ENCODE measurements at regions not wholly inside any gene's neighbourhood (a gene's known extent, or its start where the extent isn't known, plus 50 kb on each side); places are given as distances from the start of the nearest gene placed in this dataset.
"Not testable (repeated sequence)": the region's sequence is repeated elsewhere in the genome, so short reads cannot be mapped to it uniquely, and the experiment has no call there.

- no peak for DNase-seq (ENCODE audit: low read depth, low spot score)
- H3K4me1 ChIP-seq (ENCODE audit: control insufficient read depth, insufficient read depth, low read length) = no peaks in the 10 kb centered on the region
- no peaks in the 10 kb centered on the region for H3K9me3 ChIP-seq (ENCODE audit: control insufficient read depth, insufficient read depth, low read length)
- H3K4me3 ChIP-seq (ENCODE audit: low read length) = no peak overlapping the region
- no peak overlapping the region for H3K27ac ChIP-seq (ENCODE audit: low read length)
- no peaks in the 10 kb centered on the region for H3K27me3 ChIP-seq (ENCODE audit: control insufficient read depth, insufficient read depth, low read length)
- H3K36me3 ChIP-seq (ENCODE audit: control insufficient read depth, insufficient read depth, low read length) = no peaks in the 10 kb centered on the region
- no CpG with 5 or more reads among the region's 3 CpGs for WGBS (ENCODE audit: insufficient coverage, insufficient read length)
Observed at GRCh38 chrX:112259375-112259774, 176.8 kb upstream of the TRPC5 start.

- Histone ChIP-seq H3K27ac (ENCODE audit: low read length) (no peak overlapping the region), H3K36me3 (ENCODE audit: control insufficient read depth, insufficient read depth, low read length) (no peaks in the 10 kb centered on the region), H3K4me3 (ENCODE audit: low read length) (no peak overlapping the region), H3K9me3 (ENCODE audit: control insufficient read depth, insufficient read depth, low read length) (no peaks in the 10 kb centered on the region), H3K27me3 (ENCODE audit: control insufficient read depth, insufficient read depth, low read length) (no peaks in the 10 kb centered on the region), H3K4me1 (ENCODE audit: control insufficient read depth, insufficient read depth, low read length) (no peaks in the 10 kb centered on the region)
- DNase-seq (ENCODE audit: low read depth, low spot score) = no peak
- no CpG with 5 or more reads among the region's 2 CpGs for WGBS (ENCODE audit: insufficient coverage, insufficient read length)
Observed at GRCh38 chrX:112254896-112255295, 172.3 kb upstream of the TRPC5 start.

- no peak for DNase-seq (ENCODE audit: low read depth, low spot score)
- WGBS (ENCODE audit: insufficient coverage, insufficient read length) = no CpG with 5 or more reads among the region's 1 CpG
- no peaks in the 10 kb centered on the region; the same call in 1 of the 2 replicates for H3K9me3 ChIP-seq (ENCODE audit: control insufficient read depth, insufficient read depth, low read length)
- no peaks in the 10 kb centered on the region for H3K36me3 ChIP-seq (ENCODE audit: control insufficient read depth, insufficient read depth, low read length)
- no peak overlapping the region for H3K4me3 ChIP-seq (ENCODE audit: low read length)
- H3K27ac ChIP-seq (ENCODE audit: low read length) = no peak overlapping the region
- H3K27me3 ChIP-seq (ENCODE audit: control insufficient read depth, insufficient read depth, low read length) = no peaks in the 10 kb centered on the region
- no peaks in the 10 kb centered on the region for H3K4me1 ChIP-seq (ENCODE audit: control insufficient read depth, insufficient read depth, low read length)
Observed at GRCh38 chrX:112247714-112248113, 165.1 kb upstream of the TRPC5 start.

GRCh38 chrX:112235547-112235946 lies 153.0 kb upstream of the TRPC5 start:
- Histone ChIP-seq H3K36me3 (ENCODE audit: control insufficient read depth, insufficient read depth, low read length) (no peaks in the 10 kb centered on the region), H3K27ac (ENCODE audit: low read length) (no peak overlapping the region), H3K9me3 (ENCODE audit: control insufficient read depth, insufficient read depth, low read length) (no peaks in the 10 kb centered on the region), H3K4me3 (ENCODE audit: low read length) (no peak overlapping the region), H3K4me1 (ENCODE audit: control insufficient read depth, insufficient read depth, low read length) (no peaks in the 10 kb centered on the region), H3K27me3 (ENCODE audit: control insufficient read depth, insufficient read depth, low read length) (no peaks in the 10 kb centered on the region)
- DNase-seq (ENCODE audit: low read depth, low spot score) = no peak

- no CpG with 5 or more reads among the region's 3 CpGs for WGBS (ENCODE audit: insufficient coverage, insufficient read length)
- H3K36me3 ChIP-seq (ENCODE audit: control insufficient read depth, insufficient read depth, low read length) = no peaks in the 10 kb centered on the region
- H3K9me3 ChIP-seq (ENCODE audit: control insufficient read depth, insufficient read depth, low read length) = no peaks in the 10 kb centered on the region
- no peak overlapping the region for H3K4me3 ChIP-seq (ENCODE audit: low read length)
- no peak for DNase-seq (ENCODE audit: low read depth, low spot score)
- no peaks in the 10 kb centered on the region for H3K27me3 ChIP-seq (ENCODE audit: control insufficient read depth, insufficient read depth, low read length)
- H3K27ac ChIP-seq (ENCODE audit: low read length) = no peak overlapping the region
- H3K4me1 ChIP-seq (ENCODE audit: control insufficient read depth, insufficient read depth, low read length) = no peaks in the 10 kb centered on the region
Observed at GRCh38 chrX:112233164-112233563, 150.6 kb upstream of the TRPC5 start.

GRCh38 chrX:112226795-112227194 lies 144.2 kb upstream of the TRPC5 start:
- no CpG with 5 or more reads among the region's 4 CpGs for WGBS (ENCODE audit: insufficient coverage, insufficient read length)
- not testable (repeated sequence) for H3K27ac ChIP-seq (ENCODE audit: low read length); H3K36me3 ChIP-seq (ENCODE audit: control insufficient read depth, insufficient read depth, low read length); H3K9me3 ChIP-seq (ENCODE audit: control insufficient read depth, insufficient read depth, low read length); H3K27me3 ChIP-seq (ENCODE audit: control insufficient read depth, insufficient read depth, low read length); H3K4me1 ChIP-seq (ENCODE audit: control insufficient read depth, insufficient read depth, low read length); DNase-seq (ENCODE audit: low read depth, low spot score); H3K4me3 ChIP-seq (ENCODE audit: low read length)

- no peaks in the 10 kb centered on the region for H3K4me1 ChIP-seq (ENCODE audit: control insufficient read depth, insufficient read depth, low read length)
- H3K4me3 ChIP-seq (ENCODE audit: low read length) = no peak overlapping the region
- no peaks in the 10 kb centered on the region for H3K36me3 ChIP-seq (ENCODE audit: control insufficient read depth, insufficient read depth, low read length)
- H3K9me3 ChIP-seq (ENCODE audit: control insufficient read depth, insufficient read depth, low read length) = no peaks in the 10 kb centered on the region
- no peaks in the 10 kb centered on the region for H3K27me3 ChIP-seq (ENCODE audit: control insufficient read depth, insufficient read depth, low read length)
- DNase-seq (ENCODE audit: low read depth, low spot score) = no peak
- WGBS (ENCODE audit: insufficient coverage, insufficient read length) = no CpG with 5 or more reads among the region's 2 CpGs
- no peak overlapping the region for H3K27ac ChIP-seq (ENCODE audit: low read length)
Observed at GRCh38 chrX:112223391-112223790, 140.8 kb upstream of the TRPC5 start.

GRCh38 chrX:112218388-112218787 lies 135.8 kb upstream of the TRPC5 start:
- Histone ChIP-seq H3K4me1 (ENCODE audit: control insufficient read depth, insufficient read depth, low read length) (no peaks in the 10 kb centered on the region), H3K9me3 (ENCODE audit: control insufficient read depth, insufficient read depth, low read length) (no peaks in the 10 kb centered on the region), H3K27ac (ENCODE audit: low read length) (no peak overlapping the region), H3K36me3 (ENCODE audit: control insufficient read depth, insufficient read depth, low read length) (no peaks in the 10 kb centered on the region), H3K27me3 (ENCODE audit: control insufficient read depth, insufficient read depth, low read length) (no peaks in the 10 kb centered on the region), H3K4me3 (ENCODE audit: low read length) (no peak overlapping the region)
- WGBS (ENCODE audit: insufficient coverage, insufficient read length) = no CpG with 5 or more reads among the region's 4 CpGs
- DNase-seq (ENCODE audit: low read depth, low spot score) = no peak

GRCh38 chrX:112211459-112211858 lies 128.9 kb upstream of the TRPC5 start:
- H3K36me3 ChIP-seq (ENCODE audit: control insufficient read depth, insufficient read depth, low read length) = no peaks in the 10 kb centered on the region
- no peaks in the 10 kb centered on the region for H3K4me1 ChIP-seq (ENCODE audit: control insufficient read depth, insufficient read depth, low read length)
- no CpG with 5 or more reads among the region's 3 CpGs for WGBS (ENCODE audit: insufficient coverage, insufficient read length)
- H3K9me3 ChIP-seq (ENCODE audit: control insufficient read depth, insufficient read depth, low read length) = no peaks in the 10 kb centered on the region
- H3K27ac ChIP-seq (ENCODE audit: low read length) = no peak overlapping the region
- no peak overlapping the region for H3K4me3 ChIP-seq (ENCODE audit: low read length)
- no peaks in the 10 kb centered on the region for H3K27me3 ChIP-seq (ENCODE audit: control insufficient read depth, insufficient read depth, low read length)
- no peak for DNase-seq (ENCODE audit: low read depth, low spot score)

GRCh38 chrX:112197840-112198239 lies 115.3 kb upstream of the TRPC5 start:
- no peak overlapping the region for H3K27ac ChIP-seq (ENCODE audit: low read length)
- H3K27me3 ChIP-seq (ENCODE audit: control insufficient read depth, insufficient read depth, low read length) = no peaks in the 10 kb centered on the region
- H3K9me3 ChIP-seq (ENCODE audit: control insufficient read depth, insufficient read depth, low read length) = no peaks in the 10 kb centered on the region
- no peaks in the 10 kb centered on the region for H3K4me1 ChIP-seq (ENCODE audit: control insufficient read depth, insufficient read depth, low read length)
- no peaks in the 10 kb centered on the region for H3K36me3 ChIP-seq (ENCODE audit: control insufficient read depth, insufficient read depth, low read length)
- DNase-seq (ENCODE audit: low read depth, low spot score) = no peak
- H3K4me3 ChIP-seq (ENCODE audit: low read length) = no peak overlapping the region
- no CpG with 5 or more reads among the region's 3 CpGs for WGBS (ENCODE audit: insufficient coverage, insufficient read length)

- Histone ChIP-seq H3K4me1 (ENCODE audit: control insufficient read depth, insufficient read depth, low read length) (no peaks in the 10 kb centered on the region), H3K9me3 (ENCODE audit: control insufficient read depth, insufficient read depth, low read length) (no peaks in the 10 kb centered on the region), H3K4me3 (ENCODE audit: low read length) (no peak overlapping the region), H3K36me3 (ENCODE audit: control insufficient read depth, insufficient read depth, low read length) (no peaks in the 10 kb centered on the region), H3K27me3 (ENCODE audit: control insufficient read depth, insufficient read depth, low read length) (no peaks in the 10 kb centered on the region), H3K27ac (ENCODE audit: low read length) (no peak overlapping the region)
- DNase-seq (ENCODE audit: low read depth, low spot score) = no peak
- WGBS (ENCODE audit: insufficient coverage, insufficient read length) = no CpG with 5 or more reads among the region's 4 CpGs
Observed at GRCh38 chrX:112190646-112191045, 108.1 kb upstream of the TRPC5 start.

Measured in iPS DF 6.9 (cell line).